GM10248 (cell line): ENCODE measurements at regions not wholly inside any gene's neighbourhood (a gene's known extent, or its start where the extent isn't known, plus 50 kb on each side); places are given as distances from the start of the nearest gene placed in this dataset.
"Not testable (repeated sequence)": the region's sequence is repeated elsewhere in the genome, so short reads cannot be mapped to it uniquely, and the experiment has no call there.

ENCODE experiments used
- CTCF ChIA-PET: fragments of 300-600 bp; sonication (Branson Sonifier 250); formaldehyde crosslinking; extraction: SDS; loops from one replicate; lab custom pipeline; 2021; ENCODE audit warnings: antibody characterized with exemption; lab: Yijun Ruan, JAX
- POLR2A ChIA-PET: fragments of 350-650 bp; sonication (Branson Sonifier 250); formaldehyde crosslinking; extraction: SDS; loops from one replicate; lab custom pipeline; 2020; ENCODE audit warnings: antibody characterized with exemption; lab: Yijun Ruan, JAX
- DNase-seq: peaks from one replicate; pipeline ENCODE4 v3.0.0; 2012; ENCODE audit errors: extremely low spot score
- CTCF ChIP-seq: IDR thresholded peaks from 2 replicates; pipeline ENCODE4 v1.5.1; 2012; ENCODE audit warnings: mild to moderate bottlenecking, low read depth; ENCODE audit errors: extremely low read depth, missing control alignments, control extremely low read depth

GRCh38 chr11:34799848-34800247, 116.3 kb downstream of the APIP start:
- ChIA-PET CTCF (interaction anchor here (2.0 kb wide), 1 partner anchor 9 kb away, joined by 5 read pairs; no protein-coding TSS in a partner anchor), POLR2A (no interaction called here)
- DNase-seq, result no peak
- TF ChIP-seq CTCF, result no peak

GRCh38 chr11:34798985-34799384, 117.2 kb downstream of the APIP start:
- no peak for DNase-seq
- TF ChIP-seq CTCF, result no peak
- CTCF ChIA-PET, result interaction anchor here (1.3 to 1.5 kb wide), 2 partner anchors 9 to 92 kb away, joined by 4 to 5 read pairs; no protein-coding TSS in a partner anchor
- POLR2A ChIA-PET, result no interaction called here

DNA sequence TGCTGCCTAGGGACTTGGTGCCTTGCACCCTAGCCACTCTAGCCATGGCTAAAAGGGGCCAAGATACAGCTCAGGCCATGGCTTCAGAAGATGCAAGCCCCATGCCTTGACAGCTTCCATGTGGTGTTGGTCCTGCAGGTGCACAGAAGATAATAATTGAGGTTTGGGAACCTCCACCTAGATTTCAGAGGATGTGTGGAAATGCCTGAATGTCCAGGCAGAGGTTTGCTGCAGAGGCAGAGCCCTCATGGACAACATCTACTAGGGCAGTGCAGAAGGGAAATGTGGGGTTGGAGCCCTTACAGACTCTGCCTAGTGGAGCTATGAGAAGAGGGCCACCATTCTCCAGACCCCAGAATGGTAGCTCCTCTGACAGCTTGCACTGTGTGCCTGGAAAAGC, 118.7 kb downstream of the APIP start:
- POLR2A ChIA-PET, DNase-seq: not testable (repeated sequence)
- CTCF ChIA-PET, result interaction anchor here (1.1 to 1.5 kb wide), 2 partner anchors 94 to 1024 kb away, joined by 3 to 4 read pairs; no protein-coding TSS in a partner anchor

GRCh38 chr11:34795641-34796040, 120.5 kb downstream of the APIP start:
- no peak for DNase-seq
- ChIA-PET CTCF (no interaction called here), POLR2A (no interaction called here)
- TF ChIP-seq CTCF, result no peak

GRCh38 chr11:34794696-34795095, 121.5 kb downstream of the APIP start:
- POLR2A ChIA-PET, result no interaction called here
- CTCF ChIA-PET, result no interaction called here
- no peak for DNase-seq
- no peak for TF ChIP-seq CTCF

- ChIA-PET CTCF (no interaction called here), POLR2A (no interaction called here)
- TF ChIP-seq CTCF, result no peak
- DNase-seq, result no peak
Measured at GRCh38 chr11:34793666-34794065, 122.5 kb downstream of the APIP start.

- CTCF ChIA-PET, result no interaction called here
Measured at GRCh38 chr11:34792814-34793258, 123.3 kb downstream of the APIP start.

More at GRCh38 chr11:34792814-34793258, 123.3 kb downstream of the APIP start:
- no peak for TF ChIP-seq CTCF
- no peak for DNase-seq
- POLR2A ChIA-PET, result no interaction called here
